ENCODE measurements at regions not wholly inside any gene's neighbourhood (a gene's known extent, or its start where the extent isn't known, plus 50 kb on each side); places are given as distances from the start of the nearest gene placed in this dataset.

- no peak for DNase-seq (ENCODE audit: low read depth in 2 of 3, low spot score in 2 of 3)
These were observed 401.9 kb upstream of the GRIA1 start for GRCh38 chr5:153088538-153088937.

GRCh38 chr5:153094333-153094732 lies 396.1 kb upstream of the GRIA1 start:
- no peak for DNase-seq (ENCODE audit: low read depth in 2 of 3, low spot score in 2 of 3)

- no peak for DNase-seq (ENCODE audit: low read depth in 2 of 3, low spot score in 2 of 3)
These were observed 394.1 kb upstream of the GRIA1 start for GRCh38 chr5:153096381-153096780.

- DNase-seq (ENCODE audit: low read depth in 2 of 3, low spot score in 2 of 3) = no peak
These were observed 391.1 kb upstream of the GRIA1 start for GRCh38 chr5:153099328-153099727.

GRCh38 chr5:153101235-153102180 lies 389.0 kb upstream of the GRIA1 start:
- no peak for DNase-seq (ENCODE audit: low read depth in 2 of 3, low spot score in 2 of 3)

GRCh38 chr5:153116916-153117315 lies 373.6 kb upstream of the GRIA1 start:
- no peak for DNase-seq (ENCODE audit: low read depth in 2 of 3, low spot score in 2 of 3)

- DNase-seq (ENCODE audit: low read depth in 2 of 3, low spot score in 2 of 3) = no peak
These were observed 372.5 kb upstream of the GRIA1 start for GRCh38 chr5:153118018-153118417.

GRCh38 chr5:153122403-153122802 lies 368.1 kb upstream of the GRIA1 start:
- DNase-seq (ENCODE audit: low read depth in 2 of 3, low spot score in 2 of 3) = no peak

GRCh38 chr5:153130296-153130695 lies 360.2 kb upstream of the GRIA1 start:
- DNase-seq (ENCODE audit: low read depth in 2 of 3, low spot score in 2 of 3) = no peak

GRCh38 chr5:153135411-153135810 lies 355.1 kb upstream of the GRIA1 start:
- no peak for DNase-seq (ENCODE audit: low read depth in 2 of 3, low spot score in 2 of 3)

- no peak for DNase-seq (ENCODE audit: low read depth in 2 of 3, low spot score in 2 of 3)
These were observed 353.4 kb upstream of the GRIA1 start for GRCh38 chr5:153136910-153137614.

GRCh38 chr5:153147891-153148623 lies 342.4 kb upstream of the GRIA1 start:
- DNase-seq (ENCODE audit: low read depth in 2 of 3, low spot score in 2 of 3) = no peak

- DNase-seq (ENCODE audit: low read depth in 2 of 3, low spot score in 2 of 3) = no peak
These were observed 341.9 kb upstream of the GRIA1 start for GRCh38 chr5:153148624-153148976.

GRCh38 chr5:153151558-153151957 lies 338.9 kb upstream of the GRIA1 start:
- DNase-seq (ENCODE audit: low read depth in 2 of 3, low spot score in 2 of 3) = no peak

GRCh38 chr5:153153086-153153485 lies 337.4 kb upstream of the GRIA1 start:
- DNase-seq (ENCODE audit: low read depth in 2 of 3, low spot score in 2 of 3) = no peak

- no peak for DNase-seq (ENCODE audit: low read depth in 2 of 3, low spot score in 2 of 3)
These were observed 333.3 kb upstream of the GRIA1 start for GRCh38 chr5:153157156-153157555.

GRCh38 chr5:153158608-153159007 lies 331.9 kb upstream of the GRIA1 start:
- no peak for DNase-seq (ENCODE audit: low read depth in 2 of 3, low spot score in 2 of 3)

- no peak for DNase-seq (ENCODE audit: low read depth in 2 of 3, low spot score in 2 of 3)
These were observed 330.9 kb upstream of the GRIA1 start for GRCh38 chr5:153159616-153160015.

GRCh38 chr5:153168241-153168640 lies 322.2 kb upstream of the GRIA1 start:
- no peak for DNase-seq (ENCODE audit: low read depth in 2 of 3, low spot score in 2 of 3)

- DNase-seq (ENCODE audit: low read depth in 2 of 3, low spot score in 2 of 3) = no peak
These were observed 303.0 kb upstream of the GRIA1 start for GRCh38 chr5:153187503-153187902.

GRCh38 chr5:153206361-153206760 lies 284.1 kb upstream of the GRIA1 start:
- no peak for DNase-seq (ENCODE audit: low read depth in 2 of 3, low spot score in 2 of 3)
